ENCODE measurements at regions not wholly inside any gene's neighbourhood (a gene's known extent, or its start where the extent isn't known, plus 50 kb on each side); places are given as distances from the start of the nearest gene placed in this dataset.
"Not testable (repeated sequence)": the region's sequence is repeated elsewhere in the genome, so short reads cannot be mapped to it uniquely, and the experiment has no call there.

DNA sequence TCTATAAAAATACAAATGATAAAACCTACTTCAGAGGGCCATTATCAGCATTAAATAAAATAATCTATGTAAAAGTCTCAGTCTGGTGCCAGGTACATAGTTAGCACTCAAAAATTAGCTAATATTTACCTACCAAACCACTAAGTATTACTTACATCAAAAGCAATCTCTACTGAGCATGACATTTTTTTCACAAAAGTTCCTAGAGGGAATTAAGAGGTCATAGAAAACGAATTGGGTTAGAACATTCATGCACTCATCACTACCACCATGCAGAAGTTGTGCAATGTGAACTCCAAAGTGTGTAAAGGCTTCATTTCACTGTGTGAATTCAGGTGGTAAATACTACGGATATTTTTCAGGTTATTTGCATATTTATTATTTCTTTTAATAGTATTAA lies 209.5 kb upstream of the FGF13 start:
- DNase-seq, result no peak

DNA sequence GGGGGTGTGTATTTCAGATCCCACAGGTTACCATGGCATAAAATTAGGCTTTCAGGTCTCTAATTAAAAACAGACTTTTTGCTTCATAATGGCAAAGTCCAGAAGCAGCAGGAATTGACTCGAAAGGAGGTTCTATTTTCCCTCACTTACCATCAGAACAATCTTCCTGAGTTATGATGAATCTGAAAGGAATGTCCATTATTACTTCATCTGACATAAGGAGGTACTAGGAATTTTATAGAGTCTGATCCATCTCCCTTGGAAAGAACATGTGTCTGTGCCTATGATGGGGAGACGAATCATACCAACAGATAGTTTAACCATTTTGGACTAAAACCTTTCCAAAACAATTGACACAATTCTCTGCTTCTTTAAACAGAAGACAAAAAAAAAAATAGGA lies 206.3 kb upstream of the FGF13 start:
- DNase-seq, result no peak

DNA sequence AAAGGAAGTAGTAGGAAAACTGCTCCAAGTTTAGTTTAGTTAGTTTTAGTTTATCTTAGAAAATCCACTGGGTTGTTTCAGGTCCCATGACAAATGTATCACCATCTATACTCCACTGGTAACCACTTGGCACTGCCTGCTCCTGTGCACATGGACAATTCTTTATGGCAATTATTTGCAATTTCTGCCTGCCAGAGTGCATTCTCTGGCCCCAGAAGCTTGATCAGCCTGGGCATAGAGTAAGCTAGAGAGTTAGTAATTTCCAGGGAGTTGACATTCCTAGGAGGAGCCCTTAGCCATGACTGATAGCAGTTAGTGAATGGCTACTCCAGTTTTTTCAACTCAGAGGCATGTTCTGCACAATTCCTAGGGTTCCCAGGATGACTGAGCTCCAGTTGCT lies 203.2 kb upstream of the FGF13 start:
- DNase-seq, result no peak

DNA sequence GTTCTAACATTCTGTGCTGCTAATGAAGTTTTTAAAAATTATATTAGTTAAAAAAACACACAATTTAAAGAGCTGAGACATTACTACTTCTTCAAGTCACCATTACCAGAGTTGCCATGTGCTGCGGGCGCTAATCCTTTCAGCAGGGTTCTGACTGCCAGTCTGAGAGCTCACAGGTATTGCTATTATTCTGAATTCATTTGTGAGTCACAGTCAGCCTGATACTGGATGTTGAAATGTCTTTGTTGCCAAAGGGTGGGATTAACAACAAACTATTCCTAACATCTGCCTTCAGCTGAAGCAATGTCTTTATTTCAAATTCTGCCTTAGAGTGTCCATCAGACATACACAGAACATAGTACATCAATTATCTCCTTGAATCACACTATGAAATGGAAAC lies 197.1 kb upstream of the FGF13 start:
- DNase-seq, result no peak

DNA sequence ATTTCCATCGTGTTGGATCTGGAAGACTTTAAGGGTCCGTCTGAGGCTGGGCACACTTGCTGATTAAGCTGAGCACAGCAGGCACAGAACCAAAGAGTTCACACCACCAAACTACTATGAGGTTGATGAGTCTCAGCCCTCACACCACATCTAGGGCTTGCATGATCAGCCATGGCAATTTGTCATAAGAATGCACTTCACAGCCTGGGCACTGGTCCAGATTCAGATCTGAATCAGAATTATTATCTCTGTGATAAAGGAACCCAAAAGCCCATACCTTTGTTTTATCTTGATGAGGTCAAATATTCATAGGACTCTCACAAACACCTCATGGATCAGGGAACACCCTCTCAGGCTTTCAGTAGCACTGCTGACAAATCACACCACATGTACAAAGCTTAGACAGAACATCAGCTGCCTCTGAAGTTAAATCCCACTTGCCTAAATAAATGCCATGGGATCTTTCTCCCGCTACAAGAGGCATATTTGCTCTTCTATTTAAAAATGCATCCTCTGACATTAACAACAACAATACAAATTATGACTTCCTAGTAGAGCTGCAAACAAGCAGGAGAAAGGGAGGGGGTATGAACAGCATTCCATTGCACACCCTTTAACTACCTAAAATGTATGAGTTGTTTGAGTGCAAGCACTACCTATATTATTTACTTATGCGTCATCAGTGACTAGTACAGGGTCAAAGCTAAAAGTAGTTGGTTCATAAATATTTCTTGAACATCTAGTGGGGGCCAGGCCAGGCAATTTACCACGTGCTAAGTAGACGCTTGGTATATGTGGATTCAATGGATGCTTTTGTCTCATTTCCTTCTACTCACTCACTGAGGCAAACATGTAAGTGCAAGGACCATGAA lies 186.3 kb upstream of the FGF13 start:
- DNase-seq, result no peak

DNA sequence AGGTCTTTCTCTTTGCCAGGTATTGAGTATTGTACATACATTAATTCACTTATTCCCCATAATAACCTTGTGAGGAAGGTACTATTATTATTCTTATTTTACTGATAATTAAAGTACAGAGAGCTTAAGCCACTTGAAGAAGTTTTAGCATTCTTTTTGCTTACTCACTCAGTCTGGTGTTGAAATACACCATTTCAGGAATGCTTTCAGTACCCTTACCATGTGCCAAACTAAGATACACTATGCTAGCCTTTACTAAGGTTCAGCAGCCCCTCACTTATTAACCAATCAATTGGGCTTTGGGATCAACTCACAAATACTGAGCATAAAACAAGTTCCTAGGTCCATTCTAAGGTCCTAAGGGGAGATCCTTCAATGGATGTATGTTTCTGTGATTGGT lies 179.0 kb upstream of the FGF13 start:
- no peak for DNase-seq

DNA sequence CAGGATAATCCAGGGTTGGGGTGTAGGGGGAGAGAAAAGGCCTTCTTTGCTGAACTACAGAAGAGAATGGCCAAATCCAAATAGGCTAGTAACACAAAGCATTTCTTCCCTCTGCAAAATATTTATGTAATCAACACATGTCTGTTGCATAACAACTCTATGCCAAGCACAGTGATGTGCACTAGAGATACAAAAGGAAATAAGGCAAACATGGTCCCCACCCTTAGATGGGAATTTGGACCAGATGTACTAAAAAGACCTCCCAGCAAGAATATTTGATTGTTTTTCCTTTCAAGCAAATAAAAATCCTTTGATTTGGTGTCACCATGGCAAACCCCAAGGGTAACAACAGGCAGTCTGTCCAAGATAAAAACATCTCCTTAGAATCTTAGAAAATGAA lies 177.6 kb upstream of the FGF13 start:
- DNase-seq, result no peak

DNA sequence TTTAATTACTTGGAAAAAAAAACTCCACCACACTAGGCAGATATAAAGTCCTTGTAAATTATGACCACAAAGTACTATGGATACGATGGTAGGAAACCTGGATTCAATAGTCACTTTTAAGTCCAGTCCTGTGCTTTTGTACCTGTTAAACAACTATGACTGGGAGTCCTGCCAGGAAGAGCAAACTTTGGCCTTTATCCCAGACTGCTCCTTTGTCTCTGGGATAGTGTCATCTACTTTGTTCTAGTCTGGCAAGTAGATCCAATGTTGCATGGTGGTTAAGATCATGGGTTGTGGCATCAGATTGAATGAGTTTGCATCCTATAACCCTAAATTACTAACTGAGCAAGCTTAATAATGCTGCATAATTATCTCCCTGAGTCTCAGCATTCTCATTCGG lies 175.3 kb upstream of the FGF13 start:
- DNase-seq, result no peak

DNA sequence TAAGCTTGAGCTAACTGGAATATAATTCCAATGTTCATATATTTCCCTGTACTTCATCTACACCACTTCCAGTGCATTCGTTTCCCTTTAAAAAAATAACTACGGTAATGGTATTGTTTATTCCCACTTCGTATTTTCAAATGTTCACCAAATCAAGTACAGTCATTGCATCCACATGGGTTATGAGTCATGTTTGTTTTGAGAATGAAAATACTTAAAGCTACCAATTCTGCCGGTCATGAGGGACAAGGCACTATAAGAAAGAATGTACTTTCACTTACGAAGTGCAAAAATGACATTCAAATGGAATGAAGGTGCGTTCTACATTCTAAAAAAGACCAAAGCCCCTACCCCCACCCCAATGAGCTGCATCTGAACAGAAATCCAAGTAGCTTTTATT lies 174.4 kb upstream of the FGF13 start:
- DNase-seq, result no peak

DNA sequence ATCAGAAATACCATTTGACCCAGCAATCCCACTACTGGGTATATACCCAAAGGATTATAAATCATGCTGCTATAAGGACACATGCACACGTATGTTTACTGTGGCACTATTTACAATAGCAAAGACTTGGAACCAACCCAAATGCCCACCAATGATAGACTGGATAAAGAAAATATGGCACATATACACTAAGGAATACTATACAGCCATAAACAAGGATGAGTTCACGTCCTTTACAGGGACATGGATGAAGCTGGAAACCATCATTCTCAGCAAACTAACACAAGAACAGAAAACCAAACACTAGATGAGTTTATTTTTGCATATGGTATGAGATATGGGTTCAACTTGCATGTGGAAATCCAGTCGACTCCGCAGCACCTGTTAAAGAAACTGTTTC lies 168.8 kb upstream of the FGF13 start:
- DNase-seq, result not testable (repeated sequence)

DNA sequence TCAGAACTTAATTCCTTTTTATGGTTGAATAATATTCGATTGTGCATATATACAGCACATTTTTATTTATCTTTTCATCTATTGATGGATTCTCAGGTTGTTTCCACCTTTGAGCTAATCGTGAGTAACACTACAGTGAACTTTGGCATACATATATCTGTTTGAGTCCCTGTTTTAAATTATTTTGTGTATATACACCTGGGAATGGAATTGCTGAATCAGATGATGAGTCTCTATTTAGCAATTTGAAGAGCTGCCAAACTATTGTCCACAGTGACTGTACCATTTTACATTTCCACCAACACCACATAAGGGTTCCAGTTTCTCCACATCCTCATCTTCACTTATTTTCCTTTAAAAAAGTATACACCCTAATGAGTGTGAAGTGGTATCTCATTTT lies 166.2 kb upstream of the FGF13 start:
- DNase-seq, result no peak

DNA sequence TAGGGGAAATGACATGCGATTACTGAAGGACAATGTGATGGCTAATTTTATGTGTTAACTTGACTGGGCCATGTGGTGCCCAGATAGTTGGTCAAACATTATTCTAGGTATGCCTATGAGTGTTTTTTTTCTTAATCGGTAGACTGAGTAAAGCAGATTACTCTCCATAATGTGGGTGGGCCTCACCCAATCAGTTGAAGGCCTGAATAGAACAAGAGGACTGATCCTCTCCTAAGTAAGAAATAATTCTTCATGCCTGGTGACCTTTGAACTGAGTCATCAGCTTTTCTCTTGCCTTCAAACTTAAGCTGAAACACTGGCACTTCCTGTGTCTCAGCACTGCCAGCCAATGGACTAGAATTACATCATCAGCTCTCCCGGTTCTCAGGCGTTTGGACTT lies 164.0 kb upstream of the FGF13 start:
- DNase-seq, result no peak

DNA sequence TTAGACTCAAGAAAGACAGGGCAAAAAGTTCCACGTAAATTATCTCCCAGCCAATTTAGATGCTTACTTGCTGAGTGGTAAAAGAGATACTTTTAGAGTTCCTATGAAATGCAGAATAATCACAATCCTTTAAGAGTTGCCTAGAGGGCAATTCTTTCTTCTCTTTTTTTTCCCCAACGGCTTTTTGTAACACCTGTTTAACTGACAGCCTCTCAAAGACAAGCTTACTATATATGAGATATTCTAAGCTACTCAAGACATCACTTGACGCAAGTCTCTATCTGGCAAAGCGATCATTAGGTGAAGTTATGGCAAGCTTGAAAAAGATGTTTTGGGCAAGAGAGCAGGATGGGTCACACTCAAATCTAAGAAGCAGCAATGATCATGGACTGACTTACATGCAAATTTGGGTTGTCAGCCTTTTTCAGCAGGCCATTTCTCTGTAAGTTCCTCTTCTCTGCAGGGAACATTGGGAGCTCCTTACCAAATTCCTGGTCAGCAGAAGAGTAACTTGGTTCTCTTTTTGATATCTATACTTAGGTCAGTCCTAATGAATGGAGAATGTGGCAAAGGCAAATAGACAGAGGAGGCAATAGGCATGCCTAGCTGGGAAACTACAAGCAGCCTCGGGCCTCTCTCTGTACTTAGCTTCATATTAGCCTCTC lies 162.9 kb upstream of the FGF13 start:
- no peak for DNase-seq

DNA sequence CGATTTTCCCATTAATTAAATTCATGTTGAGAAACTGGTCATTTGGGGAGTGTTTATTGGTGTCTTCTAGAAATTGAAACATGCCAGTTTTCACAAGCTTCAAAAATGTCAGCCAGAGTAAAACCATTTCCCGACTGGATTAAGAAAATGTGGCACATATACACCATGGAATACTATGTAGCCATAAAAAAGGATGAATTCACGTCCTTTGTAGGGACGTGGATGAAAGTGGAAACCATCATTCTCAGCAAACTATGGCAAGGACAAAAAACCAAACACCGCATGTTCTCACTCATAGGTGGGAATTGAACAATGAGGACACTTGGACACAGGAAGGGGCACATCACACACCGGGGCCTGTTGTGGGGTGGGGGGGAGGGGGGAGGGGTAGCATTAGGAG lies 162.1 kb upstream of the FGF13 start:
- DNase-seq, result not testable (repeated sequence)

DNA sequence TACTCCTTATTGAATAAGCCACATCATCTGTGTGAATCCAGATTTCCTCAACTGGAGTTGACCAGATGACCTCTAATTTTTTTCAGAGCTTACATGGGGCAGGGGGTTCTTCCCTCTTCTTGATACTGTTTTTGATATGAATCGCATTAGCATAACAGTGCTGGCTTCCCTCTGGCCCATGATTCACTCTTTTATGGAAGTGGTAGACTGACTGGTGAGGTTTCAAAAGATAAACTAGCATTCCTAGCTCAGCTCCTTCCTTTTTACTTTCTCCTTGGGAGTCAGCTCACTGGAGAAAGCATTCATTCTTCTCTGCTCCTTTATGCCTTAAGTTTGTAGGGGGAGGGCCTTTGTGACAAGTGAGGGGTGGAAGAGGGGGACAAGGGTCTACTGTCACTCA lies 161.0 kb upstream of the FGF13 start:
- DNase-seq, result no peak

DNA sequence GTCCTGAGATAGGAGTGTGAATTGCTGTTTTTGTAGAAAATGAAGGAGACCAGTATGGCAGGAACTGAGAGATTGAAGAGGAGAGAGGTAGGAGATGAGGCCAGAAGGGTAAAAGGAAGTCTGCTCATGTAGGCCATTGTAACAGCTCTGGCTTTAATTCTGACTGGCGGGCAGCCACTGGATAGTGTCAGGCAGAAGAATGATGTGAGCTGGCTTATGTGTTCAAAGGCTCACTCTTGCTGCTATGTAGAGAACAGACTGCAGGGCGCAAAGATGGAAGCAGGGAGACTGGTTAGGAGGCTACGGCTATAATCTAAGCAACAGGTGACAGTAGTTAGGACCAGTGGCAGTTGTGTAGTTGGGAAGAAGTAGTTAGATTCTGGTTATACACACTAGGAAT lies 160.2 kb upstream of the FGF13 start:
- DNase-seq, result no peak

DNA sequence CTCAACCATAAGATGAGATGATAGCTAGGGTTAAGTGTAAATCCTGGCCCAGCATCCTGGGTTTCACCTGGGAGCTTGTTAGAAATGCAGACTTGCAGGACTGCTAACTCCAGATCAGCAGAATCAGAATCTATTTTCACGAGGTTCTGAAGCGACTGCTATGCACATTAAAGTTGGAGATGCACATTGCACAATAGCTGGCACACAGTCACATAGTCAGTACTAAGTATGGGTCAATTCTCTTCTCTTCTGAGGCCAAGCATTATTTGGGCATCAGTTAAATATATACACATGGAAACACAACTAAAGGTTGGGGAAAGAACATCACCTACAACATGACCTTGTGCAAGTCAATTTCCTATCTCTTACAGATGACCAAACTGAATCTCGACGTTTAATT lies 155.1 kb upstream of the FGF13 start:
- DNase-seq, result no peak

DNA sequence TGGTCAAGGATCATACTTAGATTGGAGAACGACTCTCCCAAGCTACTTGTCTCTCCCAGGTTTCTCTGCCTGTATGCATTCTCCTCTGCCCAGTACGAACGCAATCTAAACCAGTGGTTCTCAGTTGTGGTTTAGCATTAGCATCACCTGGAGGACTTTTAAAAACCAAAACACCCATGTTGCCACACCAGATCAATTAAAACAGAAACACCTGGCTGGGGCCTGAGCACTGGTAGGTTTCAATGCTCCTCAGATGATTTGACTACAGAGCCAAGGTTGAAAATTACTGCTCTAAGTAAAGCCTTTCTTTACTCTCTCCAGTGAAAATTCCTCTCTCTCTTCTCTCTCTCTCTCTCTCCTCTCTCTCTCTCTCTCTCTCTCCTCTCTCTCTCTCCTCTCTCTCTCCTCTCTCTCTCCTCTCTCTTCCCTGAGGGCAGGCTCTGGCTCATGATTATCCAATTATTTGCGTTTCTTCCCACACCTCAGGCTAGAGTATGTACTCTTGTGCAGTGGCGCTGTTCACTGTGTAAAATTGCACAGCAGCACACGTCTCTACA lies 153.7 kb upstream of the FGF13 start:
- no peak for DNase-seq

DNA sequence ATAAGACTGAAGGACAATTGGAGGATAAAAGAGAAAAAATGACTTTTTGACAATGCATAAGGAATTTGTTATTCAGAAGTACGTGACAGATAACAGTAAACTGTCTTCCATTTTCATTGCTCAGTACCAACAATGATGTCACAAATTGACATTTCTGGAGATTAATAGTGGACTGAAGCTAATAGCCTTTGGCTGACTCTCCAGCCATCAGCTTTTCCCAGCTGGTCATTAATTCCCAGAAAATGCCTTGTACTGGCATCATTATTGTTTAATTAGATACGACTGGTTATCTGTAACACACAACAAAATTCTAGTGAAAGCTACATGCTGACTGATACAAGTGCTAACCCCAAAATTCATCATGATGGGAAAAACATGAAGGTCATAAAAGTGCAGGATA lies 147.9 kb upstream of the FGF13 start:
- DNase-seq, result no peak

DNA sequence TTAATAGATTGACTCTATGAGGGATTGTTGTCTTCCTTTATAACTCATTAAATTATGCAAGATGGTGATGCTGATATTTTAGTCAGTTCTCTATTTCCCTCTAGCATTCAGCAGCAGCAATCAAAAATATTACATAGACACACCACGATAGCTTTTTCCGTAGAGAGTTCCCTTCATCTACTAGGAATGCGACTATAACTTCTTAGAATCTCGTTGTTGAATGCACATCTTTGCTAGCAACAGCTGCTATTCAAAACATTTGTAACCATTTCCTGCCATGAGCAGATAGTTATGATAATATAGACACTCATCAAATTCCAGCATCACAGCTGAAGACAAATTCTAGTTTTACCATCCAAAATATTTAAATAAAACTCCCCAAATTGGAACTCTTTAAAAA lies 147.4 kb upstream of the FGF13 start:
- no peak for DNase-seq

DNA sequence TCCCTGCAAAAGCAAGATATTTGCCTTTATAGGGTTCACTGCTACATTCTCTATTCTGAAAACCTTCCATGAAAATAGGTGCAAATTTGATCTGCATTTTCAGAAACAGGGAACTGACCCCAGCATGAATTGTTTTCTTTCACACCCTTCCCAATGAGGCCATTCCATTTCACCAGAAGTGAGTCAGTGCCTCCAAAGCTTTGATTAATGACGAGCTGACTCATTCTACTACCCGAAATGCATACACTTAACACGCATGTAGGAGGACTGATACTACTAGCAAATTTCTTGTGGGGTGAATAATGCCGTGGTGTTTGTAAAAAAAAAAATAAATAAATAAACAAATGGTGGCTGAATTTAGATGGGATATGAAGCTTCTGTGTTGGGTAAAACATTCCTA lies 146.9 kb upstream of the FGF13 start:
- no peak for DNase-seq

DNA sequence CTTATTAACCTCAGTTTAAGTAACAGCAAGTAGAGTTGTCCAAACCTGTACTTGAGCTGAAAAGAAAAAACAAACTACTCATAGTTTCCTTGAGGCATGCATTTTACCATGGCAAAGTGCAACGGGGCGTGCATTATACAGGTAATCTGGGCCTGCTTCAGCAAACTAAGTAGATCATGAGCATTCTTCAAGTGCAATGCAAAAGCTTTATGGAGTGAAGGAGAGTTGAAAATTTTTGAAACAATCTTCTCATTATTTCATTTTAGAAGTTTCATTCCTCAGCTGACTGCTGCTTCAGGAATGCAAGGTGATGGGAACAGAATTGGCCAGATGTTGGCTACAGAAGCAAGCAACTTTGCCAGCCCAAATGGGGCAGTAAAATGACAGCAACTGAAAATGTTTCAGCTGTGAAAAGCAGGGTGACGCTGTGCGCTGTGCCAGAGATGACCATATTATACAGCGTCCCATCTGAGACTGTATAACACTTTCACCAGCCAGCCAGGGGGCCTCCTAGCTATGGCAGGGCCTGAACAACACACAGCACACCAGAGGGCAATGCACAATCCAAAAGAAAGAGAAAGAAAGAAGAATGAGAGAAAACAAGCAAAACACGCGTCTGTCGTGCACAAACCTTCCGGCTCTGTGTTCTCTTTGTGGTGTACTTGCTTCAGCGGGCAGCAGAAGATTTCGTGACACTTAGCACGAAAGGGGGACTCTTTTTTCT lies 145.5 kb upstream of the FGF13 start:
- no peak for DNase-seq

DNA sequence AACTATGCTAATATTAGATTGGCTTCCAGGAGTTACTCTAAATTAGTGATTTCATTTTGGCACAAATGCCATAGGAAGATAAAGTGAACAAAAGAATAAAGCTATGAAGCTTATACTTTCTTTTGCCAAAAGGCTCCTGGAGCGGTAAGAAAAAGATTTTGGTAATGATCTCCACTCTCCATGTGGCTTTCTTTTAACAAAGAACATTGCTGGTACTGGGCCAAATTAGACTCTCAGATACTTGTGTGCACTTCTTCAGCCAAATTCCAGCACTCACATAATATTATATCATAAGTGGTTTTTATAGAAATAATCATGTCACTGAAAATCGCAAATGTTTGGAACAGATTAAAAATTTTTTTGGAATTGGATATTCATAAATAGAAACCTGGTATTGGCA lies 142.4 kb upstream of the FGF13 start:
- DNase-seq, result no peak

DNA sequence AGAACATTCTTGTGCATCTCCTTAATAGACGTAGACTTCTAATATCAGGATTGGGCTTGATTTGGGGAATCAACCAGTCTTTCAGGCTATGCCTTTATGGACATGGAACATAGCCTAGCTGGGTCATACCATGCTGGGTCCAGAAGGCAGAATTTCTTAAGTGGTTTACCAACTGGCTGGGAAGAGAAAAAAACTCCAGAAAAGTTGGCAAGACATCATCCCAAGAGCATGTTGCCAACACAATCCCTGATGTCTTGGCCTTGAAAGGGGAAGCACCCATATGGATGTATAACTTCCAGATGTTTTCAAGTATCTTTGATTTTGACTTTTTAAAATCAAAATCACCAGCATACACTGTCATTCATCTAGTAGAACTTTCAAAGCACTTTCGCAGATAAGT lies 138.0 kb upstream of the FGF13 start:
- DNase-seq, result no peak

Measured in AML-193 (cell line).